SIG-M5 (cell line): ENCODE measurements at regions not wholly inside any gene's neighbourhood (a gene's known extent, or its start where the extent isn't known, plus 50 kb on each side); places are given as distances from the start of the nearest gene placed in this dataset.

Experiments
- DNase-seq: peaks from one replicate; lab custom pipeline; 2025; lab: John Stamatoyannopoulos, UW

DNA sequence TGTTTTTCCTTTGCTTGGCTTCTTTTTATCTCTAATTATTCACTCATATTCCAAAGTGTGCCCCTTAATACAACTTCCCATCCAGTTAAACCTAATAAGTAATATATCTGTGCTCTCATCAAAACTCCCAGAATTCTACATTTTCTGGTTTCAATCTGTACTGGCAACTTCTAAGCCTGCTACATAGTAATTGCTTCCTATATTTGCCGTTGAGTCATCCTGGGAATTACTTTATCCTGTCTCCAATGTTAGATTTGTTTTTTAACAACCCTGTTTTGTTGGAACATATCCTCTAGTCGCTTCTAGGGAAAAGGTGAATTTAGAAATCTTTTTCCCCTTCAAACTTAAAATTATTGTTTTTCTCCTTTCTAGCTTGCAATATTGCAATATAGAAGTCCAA is 620.5 kb upstream of the PKN2 start:
- no peak for DNase-seq

GRCh38 chr1:88068407-88068960 is 615.6 kb upstream of the PKN2 start:
- DNase-seq, result no peak

DNA sequence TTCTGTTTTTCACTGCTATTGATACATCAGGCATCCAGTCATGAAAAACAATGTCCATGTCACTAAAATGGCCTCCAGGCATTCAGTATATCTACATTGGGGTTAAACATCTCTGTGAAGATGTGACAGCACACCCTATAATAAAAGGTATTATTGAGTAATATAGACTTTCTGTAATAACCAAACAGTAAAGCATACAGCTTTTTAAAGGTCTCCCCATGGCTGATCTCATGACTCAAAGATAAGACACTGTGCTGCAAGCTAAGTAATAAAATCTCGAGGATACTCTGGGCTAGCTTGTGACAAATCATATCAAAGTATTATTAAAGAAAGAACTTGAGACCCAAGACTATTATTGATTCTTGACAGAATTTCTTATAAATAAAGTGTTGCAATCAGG is 613.1 kb upstream of the PKN2 start:
- DNase-seq, result no peak

GRCh38 chr1:88074661-88075060 is 609.4 kb upstream of the PKN2 start:
- no peak for DNase-seq

DNA sequence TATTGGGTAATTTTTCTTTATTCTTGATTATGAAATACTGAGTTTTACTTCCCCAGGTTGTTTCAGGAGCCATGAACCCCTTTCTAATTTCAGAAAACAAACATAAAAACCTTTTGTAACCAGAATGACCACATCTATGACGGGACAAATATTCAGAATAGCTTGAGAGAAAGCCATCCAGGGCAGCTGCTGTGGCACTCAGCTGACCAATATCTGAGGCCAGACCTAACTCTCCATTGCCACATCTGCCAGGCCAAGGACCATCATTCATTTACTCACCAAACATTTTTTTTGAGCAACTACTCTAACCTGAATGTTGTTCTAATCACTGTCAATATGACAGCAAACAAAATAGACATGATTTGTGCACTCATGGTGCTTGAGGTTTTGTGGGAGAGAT is 608.3 kb upstream of the PKN2 start:
- no peak for DNase-seq

DNA sequence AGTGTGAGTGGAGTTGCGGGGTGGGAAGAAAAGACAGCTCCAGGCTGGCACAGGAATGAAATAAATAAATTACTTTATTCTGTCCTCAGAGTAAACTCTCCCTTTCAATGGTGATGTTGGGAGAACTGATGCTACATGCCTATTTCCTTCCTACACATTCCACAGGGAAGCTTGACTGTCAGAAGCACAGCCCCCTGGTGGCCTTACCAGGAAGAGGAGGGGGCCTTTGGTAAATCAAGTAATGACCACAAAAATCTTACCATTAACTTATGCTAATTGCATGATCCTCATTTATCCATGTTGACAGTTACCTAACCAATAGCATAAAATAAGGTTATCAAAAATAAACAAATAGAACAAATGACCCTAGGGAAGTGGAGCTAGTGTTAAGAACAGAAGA is 605.0 kb upstream of the PKN2 start:
- no peak for DNase-seq

GRCh38 chr1:88080875-88081274 is 603.2 kb upstream of the PKN2 start:
- DNase-seq, result no peak

GRCh38 chr1:88088481-88088880 is 595.6 kb upstream of the PKN2 start:
- DNase-seq, result no peak

DNA sequence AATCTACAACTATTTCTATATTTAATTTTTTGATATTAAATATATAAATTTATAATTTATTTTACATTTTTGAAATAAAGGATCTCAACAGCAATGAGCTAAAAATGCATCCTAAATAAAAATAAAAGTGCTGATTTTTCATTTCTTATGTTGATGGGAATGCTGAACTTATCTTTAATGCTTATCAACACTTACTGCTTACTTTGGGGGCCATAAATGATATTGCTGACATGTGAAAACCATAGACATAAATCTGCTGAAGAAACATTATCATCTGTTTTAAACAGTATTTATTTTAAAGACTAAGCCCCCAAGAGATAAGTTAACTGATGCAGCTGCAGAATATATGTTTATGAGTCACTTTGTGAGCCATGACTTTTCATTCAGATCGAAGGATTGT is 594.1 kb upstream of the PKN2 start:
- no peak for DNase-seq

DNA sequence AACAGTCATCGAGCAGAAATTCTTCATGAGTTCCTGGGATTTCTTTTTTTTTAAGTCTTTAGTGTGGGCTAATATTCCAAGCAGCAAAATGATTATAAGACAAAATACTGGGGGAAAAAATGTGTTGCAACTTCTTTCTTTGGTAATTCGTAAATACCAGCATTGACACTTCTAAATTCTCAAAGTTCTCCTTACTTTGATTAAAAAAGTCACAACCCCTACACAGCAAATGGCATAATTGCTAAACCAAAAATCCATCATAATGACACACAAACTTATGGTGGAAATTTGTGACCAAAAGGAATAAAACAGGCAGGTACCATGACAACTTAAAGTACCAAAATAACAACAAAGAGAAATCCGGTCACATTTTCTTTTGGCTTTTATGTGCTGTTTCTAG is 585.2 kb upstream of the PKN2 start:
- no peak for DNase-seq

DNA sequence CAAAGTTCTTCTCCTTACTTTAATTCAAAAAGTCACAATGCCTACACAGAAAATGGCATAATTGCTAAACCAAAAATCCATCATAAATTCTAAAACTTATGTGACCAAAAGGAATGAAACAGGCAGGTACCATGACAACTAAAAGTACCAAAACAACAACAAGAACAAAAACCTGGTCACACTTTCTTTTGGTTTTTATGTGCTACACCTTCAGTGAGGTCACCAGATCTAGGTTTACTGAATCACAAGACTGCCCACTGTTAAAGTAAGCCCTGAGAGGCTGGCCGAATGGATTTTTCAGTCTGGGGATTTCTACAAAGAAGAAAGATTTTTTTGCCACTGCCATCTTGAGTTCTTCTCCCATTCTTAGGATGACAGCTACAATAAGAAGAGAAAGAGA is 583.0 kb upstream of the PKN2 start:
- no peak for DNase-seq

GRCh38 chr1:88104236-88104635 is 579.8 kb upstream of the PKN2 start:
- no peak for DNase-seq

GRCh38 chr1:88104886-88105285 is 579.2 kb upstream of the PKN2 start:
- DNase-seq, result no peak

DNA sequence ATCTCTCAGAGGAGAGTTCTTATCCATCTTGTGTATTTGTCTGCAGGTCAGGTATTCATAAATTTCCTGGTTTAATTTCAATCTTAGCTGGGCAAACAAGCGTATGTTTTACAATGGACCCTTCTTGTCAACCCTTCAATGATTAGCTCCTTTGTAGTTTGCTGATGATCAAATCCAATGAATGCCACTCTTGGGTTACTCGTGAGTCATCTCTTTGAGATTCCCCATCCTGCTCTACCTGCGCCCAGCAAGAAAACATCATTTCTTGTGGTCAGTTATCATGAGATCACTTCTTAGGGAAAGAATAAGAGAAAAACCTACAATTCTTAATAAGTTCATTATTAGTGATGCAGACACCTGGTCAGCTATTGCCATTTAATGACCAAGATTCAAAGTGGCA is 572.3 kb upstream of the PKN2 start:
- DNase-seq, result no peak

GRCh38 chr1:88117597-88117996 is 566.5 kb upstream of the PKN2 start:
- no peak for DNase-seq

GRCh38 chr1:88118176-88118845 is 565.8 kb upstream of the PKN2 start:
- DNase-seq, result no peak

GRCh38 chr1:88124614-88125013 is 559.5 kb upstream of the PKN2 start:
- DNase-seq, result no peak

DNA sequence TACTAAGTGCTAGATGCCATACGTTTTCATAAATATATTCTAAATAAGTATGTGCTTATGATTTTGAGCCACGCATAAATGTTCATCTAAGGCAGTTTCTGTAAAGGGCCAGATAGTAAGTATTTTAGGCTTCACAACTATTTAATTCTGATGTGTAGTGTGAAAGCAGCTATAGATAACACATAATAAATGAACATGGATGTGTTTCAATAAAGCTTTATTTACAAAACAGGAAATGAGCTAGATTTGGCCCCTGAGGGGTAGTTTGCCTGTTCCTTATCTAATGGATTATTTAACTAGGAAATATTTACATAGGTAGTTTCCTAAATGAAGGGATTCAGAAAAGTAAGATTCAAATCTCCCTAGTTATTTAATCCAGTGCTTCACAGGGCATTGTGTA is 557.6 kb upstream of the PKN2 start:
- DNase-seq, result no peak

DNA sequence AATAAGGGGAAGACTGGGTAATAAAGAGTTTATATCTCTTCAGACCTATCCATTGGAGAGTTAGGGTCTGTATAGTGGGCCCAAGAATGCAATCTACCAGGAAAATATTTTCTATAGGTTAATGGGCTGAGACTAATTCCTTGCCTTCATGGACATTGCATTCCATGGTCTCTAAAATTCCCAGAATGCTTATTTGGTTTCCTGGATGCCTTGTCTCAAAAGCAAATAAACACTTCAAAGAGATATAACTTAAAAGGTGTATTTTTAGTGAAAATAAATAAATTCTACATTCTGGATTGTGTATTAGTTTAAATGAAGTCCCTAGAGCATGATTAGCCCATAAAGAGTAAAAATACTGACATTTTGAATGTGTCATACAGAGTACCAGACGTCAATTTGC is 550.1 kb upstream of the PKN2 start:
- DNase-seq, result no peak

GRCh38 chr1:88134983-88135921 is 548.8 kb upstream of the PKN2 start:
- DNase-seq, result no peak

DNA sequence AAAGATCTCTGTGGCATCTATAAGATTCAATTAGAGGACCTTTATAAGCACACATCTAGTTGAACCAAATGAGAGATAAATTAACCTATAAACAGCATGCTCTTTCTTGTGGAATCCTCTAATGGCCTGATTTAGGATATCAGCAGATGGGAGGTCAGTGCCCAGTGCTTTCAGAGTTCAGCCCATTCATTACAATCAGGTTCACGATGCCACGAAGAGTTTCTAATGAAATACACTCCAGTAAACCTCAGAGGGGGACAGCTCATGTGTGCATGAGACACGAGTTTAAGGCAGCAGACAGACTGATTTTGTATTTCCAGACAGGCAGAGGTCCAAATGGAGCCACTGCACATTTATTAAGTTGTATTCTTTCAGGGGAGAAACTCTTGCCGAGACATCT is 544.4 kb upstream of the PKN2 start:
- DNase-seq, result no peak

GRCh38 chr1:88140325-88140724 is 543.7 kb upstream of the PKN2 start:
- no peak for DNase-seq

DNA sequence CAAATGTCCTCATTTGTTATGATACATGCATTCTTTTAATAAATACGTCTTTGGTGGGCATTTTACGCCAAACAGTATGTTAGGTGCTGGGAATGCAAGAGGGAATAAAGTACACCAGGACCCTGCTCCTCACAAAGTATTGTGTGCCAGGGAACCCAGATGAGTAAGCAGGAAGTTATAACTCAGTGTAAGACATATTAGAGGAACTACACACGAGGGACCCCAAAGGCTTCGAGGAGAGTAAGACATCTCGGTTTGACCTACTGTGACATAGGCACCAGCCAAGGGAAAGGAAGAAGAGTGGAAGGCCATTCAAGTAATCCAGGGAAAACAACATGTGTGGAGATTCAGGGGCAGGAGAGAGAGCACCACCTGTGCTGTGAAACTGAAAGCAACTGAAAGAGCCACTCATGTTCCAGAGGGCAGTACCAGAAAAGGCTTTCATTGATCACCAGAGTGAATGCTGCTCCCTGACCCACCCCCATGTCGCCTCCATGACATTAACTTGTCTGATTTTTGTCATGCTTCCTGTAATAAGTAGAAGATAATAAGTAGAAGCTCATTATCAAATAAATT is 542.5 kb upstream of the PKN2 start:
- no peak for DNase-seq
